Thoracic aorta (tissue), 2 donors: ENCODE measurements at regions not wholly inside any gene's neighbourhood (a gene's known extent, or its start where the extent isn't known, plus 50 kb on each side); places are given as distances from the start of the nearest gene placed in this dataset.

Source experiments
- ATAC-seq: fragments of 150-250 bp; one replicate; pipeline ENCODE4 v1.8.0; 2017; ENCODE audit warnings: low read depth; ENCODE audit not compliant: insufficient number of reproducible peaks, low FRiP score
- DNase-seq: peaks from one replicate; pipeline ENCODE4 v3.0.0-alpha.2; 2020; ENCODE audit warnings: low spot score
- H3K27ac ChIP-seq, 2 donors: fragments of 200-600 bp; sonication (generic); 1 replicate in 1 of 2; 2 replicates in 1 of 2; pipeline ENCODE4 v1.5.1; 2016; ENCODE audit warnings: mild to moderate bottlenecking in 2 of 2, moderate library complexity in 2 of 2
- H3K27me3 ChIP-seq: fragments of 200-600 bp; sonication (generic); replicated peaks from 2 replicates; pipeline ENCODE4 v1.6.0; 2016; ENCODE audit warnings: mild to moderate bottlenecking; ENCODE audit not compliant: insufficient read depth
- H3K36me3 ChIP-seq: fragments of 200-600 bp; sonication (generic); one replicate; pipeline ENCODE4 v1.5.1; 2016
- H3K4me1 ChIP-seq, 2 donors: fragments of 200-600 bp; sonication (generic); 1 replicate in 1 of 2; 2 replicates in 1 of 2; pipeline versions ENCODE4 v1.5.1 to v1.6.0; 2016; ENCODE audit warnings: low read depth in 2 of 2, mild to moderate bottlenecking in 1 of 2; ENCODE audit not compliant: control insufficient read depth in 1 of 2
- H3K4me3 ChIP-seq: fragments of 200-600 bp; sonication (generic); 2 replicates; pipeline ENCODE4 v1.5.1; 2016; ENCODE audit warnings: mild to moderate bottlenecking
- H3K9me3 ChIP-seq: fragments of 200-600 bp; sonication (generic); 2 replicates; pipeline ENCODE4 v1.5.1; 2016
- TF ChIP-seq, protein P1 (sequence below): fragments of 200-600 bp; sonication (generic); IDR thresholded peaks from one replicate; pipeline ENCODE4 v1.5.1; 2019; ENCODE audit warnings: antibody characterized with exemption

DNA sequence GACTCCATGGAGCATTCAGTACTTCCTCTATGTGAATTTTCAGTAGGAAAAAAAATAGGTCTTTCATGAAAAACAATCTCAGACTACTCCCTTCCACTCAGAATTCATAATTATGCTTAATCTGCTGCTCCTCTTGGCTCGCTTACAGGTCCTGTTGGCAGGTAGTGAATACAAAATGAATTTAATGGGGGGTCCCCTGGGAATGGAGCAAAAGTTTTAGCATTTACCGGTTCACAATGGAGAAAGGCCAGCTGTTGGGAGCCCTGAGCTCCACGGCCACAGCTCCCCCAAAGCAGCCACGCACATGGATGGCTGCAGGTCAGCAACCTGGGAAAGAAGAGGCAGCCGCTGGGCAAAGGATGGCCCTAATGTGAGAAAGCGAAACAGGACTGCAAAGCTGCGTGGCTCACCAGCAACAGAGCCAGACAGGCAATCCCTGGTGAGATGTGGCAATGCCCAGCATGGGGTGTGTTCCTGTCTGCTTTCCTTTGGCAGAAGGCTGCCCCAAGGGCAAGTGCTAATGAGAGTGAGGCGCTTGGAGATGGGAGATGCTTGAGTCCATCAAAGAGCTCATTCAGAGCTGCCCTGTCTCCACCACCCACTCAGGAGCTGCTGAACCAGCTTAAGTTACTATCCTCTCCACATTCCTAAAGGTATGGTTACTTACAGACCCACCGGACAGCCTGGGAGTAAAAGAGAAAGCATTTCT lies 447.4 kb downstream of the EPHA4 start:
- DNase-seq (no peak), ATAC-seq (no peak)
- Histone ChIP-seq H3K4me1 (no peaks in the 10 kb centered on the region), H3K36me3 (no peaks in the 10 kb centered on the region), H3K9me3 (no peaks in the 10 kb centered on the region), H3K27me3 (no peaks in the 10 kb centered on the region), H3K4me3 (no peak overlapping the region), H3K27ac (no peak overlapping the region)
- TF ChIP-seq, protein P1, sequence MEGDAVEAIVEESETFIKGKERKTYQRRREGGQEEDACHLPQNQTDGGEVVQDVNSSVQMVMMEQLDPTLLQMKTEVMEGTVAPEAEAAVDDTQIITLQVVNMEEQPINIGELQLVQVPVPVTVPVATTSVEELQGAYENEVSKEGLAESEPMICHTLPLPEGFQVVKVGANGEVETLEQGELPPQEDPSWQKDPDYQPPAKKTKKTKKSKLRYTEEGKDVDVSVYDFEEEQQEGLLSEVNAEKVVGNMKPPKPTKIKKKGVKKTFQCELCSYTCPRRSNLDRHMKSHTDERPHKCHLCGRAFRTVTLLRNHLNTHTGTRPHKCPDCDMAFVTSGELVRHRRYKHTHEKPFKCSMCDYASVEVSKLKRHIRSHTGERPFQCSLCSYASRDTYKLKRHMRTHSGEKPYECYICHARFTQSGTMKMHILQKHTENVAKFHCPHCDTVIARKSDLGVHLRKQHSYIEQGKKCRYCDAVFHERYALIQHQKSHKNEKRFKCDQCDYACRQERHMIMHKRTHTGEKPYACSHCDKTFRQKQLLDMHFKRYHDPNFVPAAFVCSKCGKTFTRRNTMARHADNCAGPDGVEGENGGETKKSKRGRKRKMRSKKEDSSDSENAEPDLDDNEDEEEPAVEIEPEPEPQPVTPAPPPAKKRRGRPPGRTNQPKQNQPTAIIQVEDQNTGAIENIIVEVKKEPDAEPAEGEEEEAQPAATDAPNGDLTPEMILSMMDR, result no peak

- Histone ChIP-seq H3K36me3 (no peaks in the 10 kb centered on the region), H3K27me3 (no peaks in the 10 kb centered on the region), H3K9me3 (no peaks in the 10 kb centered on the region), H3K4me1 (no peaks in the 10 kb centered on the region), H3K27ac (no peak overlapping the region), H3K4me3 (no peak overlapping the region)
- DNase-seq (no peak), ATAC-seq (no peak)
- TF ChIP-seq, protein P1, result no peak
These were observed 446.4 kb downstream of the EPHA4 start for GRCh38 chr2:221125691-221126090.

GRCh38 chr2:221129657-221130056 lies 442.4 kb downstream of the EPHA4 start:
- H3K4me3 ChIP-seq, result no peak overlapping the region
- no peaks in the 10 kb centered on the region for H3K9me3 ChIP-seq
- no peak for DNase-seq
- no peak for ATAC-seq
- H3K27me3 ChIP-seq, result no peaks in the 10 kb centered on the region
- no peak overlapping the region for H3K27ac ChIP-seq
- TF ChIP-seq, protein P1, result no peak
- H3K4me1 ChIP-seq, result no peaks in the 10 kb centered on the region
- H3K36me3 ChIP-seq, result no peaks in the 10 kb centered on the region

DNA sequence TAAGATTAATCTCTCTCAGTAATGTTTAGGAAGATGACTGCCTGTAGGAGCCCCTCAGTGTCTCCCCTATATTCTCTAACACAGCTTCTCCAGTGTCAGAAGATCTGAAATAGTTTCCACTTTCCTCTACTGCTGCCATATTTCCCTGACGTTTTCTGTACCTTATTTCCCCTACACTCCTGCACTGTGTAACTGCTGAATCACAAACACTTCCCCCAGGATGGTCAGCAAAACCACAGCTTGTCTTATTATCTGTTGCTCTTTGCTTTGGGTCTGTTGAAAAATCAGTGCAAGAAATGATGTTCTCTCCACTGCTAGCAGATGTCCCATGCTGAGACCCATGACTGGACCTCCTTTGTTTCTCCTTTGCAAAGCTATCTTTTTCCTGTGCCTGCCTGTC lies 441.7 kb downstream of the EPHA4 start:
- TF ChIP-seq, protein P1, result no peak

DNA sequence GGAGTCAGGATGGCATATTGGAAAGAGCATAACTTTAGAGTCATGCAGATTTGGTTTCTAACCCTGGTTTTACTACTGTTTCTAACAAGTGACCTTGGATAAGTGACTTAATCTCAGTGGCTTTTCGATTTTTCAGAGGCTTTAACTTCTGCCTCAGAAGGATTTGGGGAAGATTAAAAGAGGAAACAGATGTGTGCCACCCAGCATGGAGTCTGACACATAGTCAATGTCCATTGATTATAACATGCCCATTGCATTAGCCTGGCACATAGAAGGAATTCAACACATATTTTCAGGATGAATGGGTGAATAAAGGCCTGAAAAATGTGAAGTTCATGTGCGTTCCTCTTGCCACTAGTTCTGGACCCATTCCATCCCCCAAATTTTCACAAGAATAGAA lies 438.2 kb downstream of the EPHA4 start:
- H3K27ac ChIP-seq, result no peak overlapping the region
- no peaks in the 10 kb centered on the region for H3K4me1 ChIP-seq
- H3K27me3 ChIP-seq, result no peaks in the 10 kb centered on the region
- no peak for DNase-seq
- TF ChIP-seq, protein P1, result no peak
- ATAC-seq, result no peak
- H3K4me3 ChIP-seq, result no peak overlapping the region
- H3K36me3 ChIP-seq, result no peaks in the 10 kb centered on the region
- H3K9me3 ChIP-seq, result no peaks in the 10 kb centered on the region

More for the DNA sequence above, 441.7 kb downstream of the EPHA4 start:
- ATAC-seq (no peak), DNase-seq (no peak)
- no peaks in the 10 kb centered on the region for H3K4me1 ChIP-seq
- H3K27ac ChIP-seq, result no peak overlapping the region
- H3K9me3 ChIP-seq, result no peaks in the 10 kb centered on the region
- H3K4me3 ChIP-seq, result no peak overlapping the region
- no peaks in the 10 kb centered on the region for H3K36me3 ChIP-seq
- no peaks in the 10 kb centered on the region for H3K27me3 ChIP-seq
